ENCODE measurements at regions not wholly inside any gene's neighbourhood (a gene's known extent, or its start where the extent isn't known, plus 50 kb on each side); places are given as distances from the start of the nearest gene placed in this dataset.

DNA sequence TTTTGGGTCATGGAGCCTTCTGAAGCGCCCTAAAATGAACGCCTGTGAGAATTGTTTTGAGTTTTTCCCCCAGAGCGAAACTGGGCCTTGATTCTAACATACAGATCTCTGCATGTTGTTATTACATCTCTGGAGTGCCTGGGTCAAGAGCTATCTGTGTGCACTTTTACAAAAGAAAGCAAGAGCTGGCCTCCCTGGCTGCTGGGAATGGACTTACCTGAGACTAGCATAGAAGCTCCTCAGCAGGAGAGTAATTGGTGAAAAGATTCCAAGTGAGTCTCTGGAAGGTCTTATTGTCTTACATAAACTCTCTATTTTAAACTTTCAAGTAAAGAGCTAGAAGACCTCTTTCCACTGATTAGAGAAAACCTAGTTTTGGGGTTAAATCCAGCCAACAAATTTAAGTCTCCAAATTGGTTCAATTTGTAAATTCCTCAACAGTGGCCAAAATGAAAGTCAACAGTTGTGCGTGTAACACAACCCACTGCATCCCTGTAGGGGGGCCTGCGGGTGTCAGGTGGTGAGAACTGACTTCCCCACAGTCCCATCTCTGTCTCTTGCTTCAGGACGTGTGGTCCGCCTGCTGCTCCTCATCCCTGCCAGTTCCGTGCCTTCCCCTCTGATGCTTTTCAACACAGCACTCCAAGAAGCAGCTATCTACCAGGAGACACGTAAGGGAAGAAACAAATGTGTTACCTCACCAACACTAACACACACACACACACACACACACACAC is 206.1 kb downstream of the SH3BP4 start:
- ChIA-PET POLR2A (no interaction called here), CTCF (no interaction called here)
- Histone ChIP-seq H3K4me3 (ENCODE audit: control insufficient read depth in 1 of 7, extremely low read depth in 1 of 7, insufficient read depth in 4 of 7, low read depth in 2 of 7, low read length in 6 of 7) (no peak overlapping the region), H3K36me3 (ENCODE audit: control insufficient read depth in 4 of 4, insufficient read depth in 4 of 4, low read length in 3 of 4) (no peaks in the 10 kb centered on the region), H3K27me3 (replicated peaks in 2 of 5; ENCODE audit: control insufficient read depth in 4 of 5, insufficient read depth in 5 of 5, low read length in 4 of 5) (peaks cover 0 to 77% (median 15%) of the 10 kb centered on the region in 5 experiments), H3K27ac (ENCODE audit: insufficient read depth in 1 of 2, low read depth in 1 of 2, low read length in 2 of 2, poor library complexity in 1 of 2, severe bottlenecking in 2 of 2) (no peak overlapping the region), H3K9me3 (ENCODE audit: control extremely low read depth in 1 of 5, control insufficient read depth in 4 of 5, insufficient read depth in 2 of 5, low read depth in 1 of 5, low read length in 4 of 5) (peaks cover 0 to 10% (median 0%) of the 10 kb centered on the region in 5 experiments), H3K4me1 (ENCODE audit: control extremely low read depth in 1 of 4, control insufficient read depth in 4 of 4, insufficient read depth in 4 of 4, low read length in 3 of 4) (no peaks in the 10 kb centered on the region)
- WGBS (ENCODE audit: insufficient coverage) = 83% methylated on average over 9 of the region's 9 CpGs
- no peak for DNase-seq

DNA sequence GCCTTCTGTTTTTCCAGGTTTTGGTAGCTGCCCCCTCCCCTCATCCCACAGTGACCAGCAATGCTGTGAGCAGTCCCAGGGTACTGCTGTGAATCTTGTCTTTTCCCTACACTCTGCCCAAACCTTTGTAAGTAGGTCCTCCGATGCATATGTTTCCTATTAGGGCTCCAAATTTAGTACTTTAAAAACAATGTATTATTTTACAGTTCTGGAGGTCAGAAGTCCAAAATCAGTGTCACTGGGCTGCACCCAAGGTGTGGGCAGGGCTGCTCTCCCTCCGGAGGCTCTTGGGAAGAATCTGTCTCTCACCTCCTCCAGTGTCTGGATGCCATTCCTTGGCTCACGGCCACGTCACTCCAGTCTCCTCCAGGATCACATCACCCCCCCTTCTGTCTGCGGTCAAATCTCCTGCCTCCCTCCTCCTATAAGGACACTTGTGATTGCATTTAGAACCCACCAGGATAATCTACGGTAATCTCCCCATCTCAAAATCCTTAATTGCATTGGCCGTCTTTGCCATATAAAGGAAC is 208.5 kb downstream of the SH3BP4 start:
- Histone ChIP-seq H3K36me3 (ENCODE audit: control insufficient read depth in 4 of 4, insufficient read depth in 4 of 4, low read length in 3 of 4) (no peaks in the 10 kb centered on the region), H3K9me3 (ENCODE audit: control extremely low read depth in 1 of 5, control insufficient read depth in 4 of 5, insufficient read depth in 2 of 5, low read depth in 1 of 5, low read length in 4 of 5) (peaks cover 0 to 10% (median 0%) of the 10 kb centered on the region in 5 experiments), H3K27me3 (replicated peaks in 2 of 5; ENCODE audit: control insufficient read depth in 4 of 5, insufficient read depth in 5 of 5, low read length in 4 of 5) (peaks cover 0 to 84% (median 12%) of the 10 kb centered on the region in 5 experiments), H3K4me3 (ENCODE audit: control insufficient read depth in 1 of 7, extremely low read depth in 1 of 7, insufficient read depth in 4 of 7, low read depth in 2 of 7, low read length in 6 of 7) (no peak overlapping the region), H3K4me1 (ENCODE audit: control extremely low read depth in 1 of 4, control insufficient read depth in 4 of 4, insufficient read depth in 4 of 4, low read length in 3 of 4) (no peaks in the 10 kb centered on the region), H3K27ac (ENCODE audit: insufficient read depth in 1 of 2, low read depth in 1 of 2, low read length in 2 of 2, poor library complexity in 1 of 2, severe bottlenecking in 2 of 2) (no peak overlapping the region)
- no peak for DNase-seq
- ChIA-PET CTCF (no interaction called here), POLR2A (no interaction called here)
- 83% methylated on average over 5 of the region's 7 CpGs for WGBS (ENCODE audit: insufficient coverage)

DNA sequence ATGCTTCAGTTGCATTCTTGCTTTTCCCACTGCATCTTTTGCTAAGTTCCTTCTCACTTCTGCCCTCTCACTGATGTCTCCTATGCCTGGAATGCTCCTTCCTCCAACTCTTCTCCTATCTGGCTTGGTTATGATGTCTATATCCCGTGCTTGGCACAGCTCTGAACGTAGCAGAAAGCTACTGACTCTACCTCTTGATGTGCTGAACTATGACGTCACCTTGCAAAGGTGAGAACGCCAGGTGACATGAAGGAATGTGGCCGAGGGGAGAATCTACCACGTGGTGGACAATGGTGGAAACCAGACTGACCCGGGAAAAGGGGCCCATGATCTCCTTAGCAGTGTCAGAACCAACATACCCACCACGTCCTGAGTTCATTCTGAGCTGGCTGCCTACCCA is 209.7 kb downstream of the SH3BP4 start:
- no peaks in the 10 kb centered on the region for H3K36me3 ChIP-seq (ENCODE audit: control insufficient read depth in 4 of 4, insufficient read depth in 4 of 4, low read length in 3 of 4)
- peaks cover 0 to 10% (median 0%) of the 10 kb centered on the region in 5 experiments for H3K9me3 ChIP-seq (ENCODE audit: control extremely low read depth in 1 of 5, control insufficient read depth in 4 of 5, insufficient read depth in 2 of 5, low read depth in 1 of 5, low read length in 4 of 5)
- POLR2A ChIA-PET = no interaction called here
- CTCF ChIA-PET = no interaction called here
- DNase-seq = no peak
- 98% methylated on average over 4 of the region's 8 CpGs for WGBS (ENCODE audit: insufficient coverage)
- H3K4me1 ChIP-seq (ENCODE audit: control extremely low read depth in 1 of 4, control insufficient read depth in 4 of 4, insufficient read depth in 4 of 4, low read length in 3 of 4) = no peaks in the 10 kb centered on the region
- no peak overlapping the region for H3K4me3 ChIP-seq (ENCODE audit: control insufficient read depth in 1 of 7, extremely low read depth in 1 of 7, insufficient read depth in 4 of 7, low read depth in 2 of 7, low read length in 6 of 7)
- no peak overlapping the region for H3K27ac ChIP-seq (ENCODE audit: insufficient read depth in 1 of 2, low read depth in 1 of 2, low read length in 2 of 2, poor library complexity in 1 of 2, severe bottlenecking in 2 of 2)
- peaks cover 0 to 73% (median 12%) of the 10 kb centered on the region in 5 experiments for H3K27me3 ChIP-seq (replicated peaks in 2 of 5; ENCODE audit: control insufficient read depth in 4 of 5, insufficient read depth in 5 of 5, low read length in 4 of 5)

DNA sequence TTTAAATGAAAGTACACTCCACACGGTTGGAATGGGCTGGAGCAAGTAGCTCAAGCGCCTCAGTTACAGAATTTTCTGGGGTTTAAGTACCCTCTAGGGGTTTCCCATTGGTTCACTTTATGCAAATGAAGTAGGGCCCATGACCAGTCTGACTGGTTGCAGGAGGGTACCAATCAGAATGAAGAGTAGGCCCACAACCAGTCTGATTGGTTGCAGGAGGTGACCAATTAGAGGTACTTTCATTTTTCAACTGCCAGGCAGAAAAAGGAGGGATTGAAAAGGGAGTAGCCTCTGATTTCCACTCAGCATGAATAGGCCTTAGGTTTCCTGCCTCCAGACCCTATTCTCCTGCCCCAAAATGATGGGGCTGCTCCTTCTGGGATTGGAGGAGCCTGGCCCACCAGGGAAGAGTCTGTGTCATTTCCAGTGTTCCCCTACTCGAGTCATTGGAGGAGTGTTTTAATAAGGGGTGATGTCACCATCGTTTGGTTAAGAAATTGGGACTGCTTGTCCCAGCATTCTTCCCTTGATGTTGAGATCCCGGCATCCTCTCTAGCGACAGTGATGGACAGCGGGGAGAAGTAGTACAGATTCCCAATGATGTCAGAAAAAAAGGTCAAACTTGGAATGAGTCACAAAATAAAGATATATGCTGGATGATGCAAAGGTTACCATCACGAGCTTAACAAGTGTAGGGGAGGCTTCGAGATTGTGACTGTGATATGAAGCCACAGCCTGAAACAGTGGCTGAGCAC is 210.4 kb downstream of the SH3BP4 start:
- Histone ChIP-seq H3K27me3 (replicated peaks in 2 of 5; ENCODE audit: control insufficient read depth in 4 of 5, insufficient read depth in 5 of 5, low read length in 4 of 5) (peaks cover 0 to 68% (median 12%) of the 10 kb centered on the region in 5 experiments), H3K4me1 (ENCODE audit: control extremely low read depth in 1 of 4, control insufficient read depth in 4 of 4, insufficient read depth in 4 of 4, low read length in 3 of 4) (no peaks in the 10 kb centered on the region), H3K9me3 (ENCODE audit: control extremely low read depth in 1 of 5, control insufficient read depth in 4 of 5, insufficient read depth in 2 of 5, low read depth in 1 of 5, low read length in 4 of 5) (peaks cover 0 to 10% (median 0%) of the 10 kb centered on the region in 5 experiments), H3K4me3 (ENCODE audit: control insufficient read depth in 1 of 7, extremely low read depth in 1 of 7, insufficient read depth in 4 of 7, low read depth in 2 of 7, low read length in 6 of 7) (no peak overlapping the region), H3K27ac (ENCODE audit: insufficient read depth in 1 of 2, low read depth in 1 of 2, low read length in 2 of 2, poor library complexity in 1 of 2, severe bottlenecking in 2 of 2) (no peak overlapping the region), H3K36me3 (ENCODE audit: control insufficient read depth in 4 of 4, insufficient read depth in 4 of 4, low read length in 3 of 4) (no peaks in the 10 kb centered on the region)
- no peak for DNase-seq
- POLR2A ChIA-PET = interaction anchor here (0.7 kb wide), 1 partner anchor 1634 kb away, joined by 4 read pairs; no protein-coding TSS in a partner anchor
- WGBS (ENCODE audit: insufficient coverage) = 84% methylated on average over 9 of the region's 9 CpGs
- CTCF ChIA-PET = no interaction called here

DNA sequence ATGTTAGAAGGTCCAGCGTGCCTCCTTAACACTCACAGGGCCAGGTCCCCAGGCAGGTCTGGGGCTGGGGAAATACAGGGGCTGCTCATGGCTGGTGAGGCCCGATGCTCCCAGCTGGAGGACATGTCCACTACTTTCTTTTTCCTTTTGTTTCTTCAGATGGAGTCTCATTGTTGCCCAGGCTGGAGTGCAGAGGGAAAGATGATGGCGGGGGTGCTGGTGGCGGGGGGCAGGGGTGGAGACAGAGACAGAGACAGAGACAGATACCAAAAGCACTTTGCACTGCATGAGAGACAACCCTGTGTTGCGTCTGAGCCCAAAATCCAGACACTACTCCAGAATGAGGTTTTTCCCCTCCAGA is 211.0 kb downstream of the SH3BP4 start:
- H3K4me3 ChIP-seq (ENCODE audit: control insufficient read depth in 1 of 7, extremely low read depth in 1 of 7, insufficient read depth in 4 of 7, low read depth in 2 of 7, low read length in 6 of 7) = no peak overlapping the region
- peaks cover 0 to 10% (median 0%) of the 10 kb centered on the region in 5 experiments for H3K9me3 ChIP-seq (ENCODE audit: control extremely low read depth in 1 of 5, control insufficient read depth in 4 of 5, insufficient read depth in 2 of 5, low read depth in 1 of 5, low read length in 4 of 5)
- CTCF ChIA-PET = no interaction called here
- DNase-seq = no peak
- POLR2A ChIA-PET = interaction anchor here (0.7 kb wide), 1 partner anchor 1634 kb away, joined by 4 read pairs; no protein-coding TSS in a partner anchor
- WGBS (ENCODE audit: insufficient coverage) = 100% methylated on average over 2 of the region's 5 CpGs
- H3K27ac ChIP-seq (ENCODE audit: insufficient read depth in 1 of 2, low read depth in 1 of 2, low read length in 2 of 2, poor library complexity in 1 of 2, severe bottlenecking in 2 of 2) = no peak overlapping the region
- H3K4me1 ChIP-seq (ENCODE audit: control extremely low read depth in 1 of 4, control insufficient read depth in 4 of 4, insufficient read depth in 4 of 4, low read length in 3 of 4) = no peaks in the 10 kb centered on the region
- no peaks in the 10 kb centered on the region for H3K36me3 ChIP-seq (ENCODE audit: control insufficient read depth in 4 of 4, insufficient read depth in 4 of 4, low read length in 3 of 4)
- H3K27me3 ChIP-seq (replicated peaks in 2 of 5; ENCODE audit: control insufficient read depth in 4 of 5, insufficient read depth in 5 of 5, low read length in 4 of 5) = peaks cover 0 to 68% (median 12%) of the 10 kb centered on the region in 5 experiments

DNA sequence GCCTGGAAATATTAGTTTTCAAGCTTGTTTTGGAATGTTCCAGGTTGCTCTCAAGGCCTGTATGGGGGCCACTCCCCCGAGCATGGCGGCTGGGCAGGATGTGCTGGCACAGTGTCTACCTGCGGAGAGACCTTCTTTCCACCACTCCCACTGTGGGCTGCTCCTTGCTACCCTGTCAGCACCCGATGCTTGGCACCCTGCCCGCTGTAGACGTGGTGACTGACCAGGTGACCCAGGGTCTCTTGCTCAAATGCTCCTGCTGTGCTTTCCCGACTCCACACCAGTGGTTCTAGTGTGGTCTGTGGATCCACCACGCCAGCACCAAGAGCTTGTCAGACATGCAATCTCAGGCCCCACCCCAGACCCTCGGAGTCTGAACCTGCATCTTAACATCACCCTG is 213.3 kb downstream of the SH3BP4 start:
- no peak for DNase-seq

DNA sequence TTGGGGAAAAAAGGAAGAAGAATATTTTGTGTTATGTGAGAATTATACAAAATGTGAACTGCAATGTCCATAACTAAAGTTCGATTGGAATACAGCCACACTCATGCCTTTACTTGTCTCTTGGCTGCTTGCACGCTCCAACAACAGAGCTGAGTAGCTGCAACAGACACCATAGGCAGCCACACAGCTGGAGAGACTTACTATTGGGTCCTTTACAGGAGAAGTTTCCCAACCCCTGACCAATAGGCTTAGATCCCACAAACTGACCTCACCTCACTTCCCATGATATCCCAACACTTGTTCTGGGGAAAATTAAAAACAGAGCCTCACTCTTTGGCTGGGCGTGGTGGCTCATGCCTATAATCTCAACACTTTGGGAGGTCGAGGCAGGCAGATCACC is 213.8 kb downstream of the SH3BP4 start:
- Histone ChIP-seq H3K9me3 (ENCODE audit: control extremely low read depth in 1 of 5, control insufficient read depth in 4 of 5, insufficient read depth in 2 of 5, low read depth in 1 of 5, low read length in 4 of 5) (no peaks in the 10 kb centered on the region), H3K36me3 (ENCODE audit: control insufficient read depth in 4 of 4, insufficient read depth in 4 of 4, low read length in 3 of 4) (no peaks in the 10 kb centered on the region), H3K4me1 (ENCODE audit: control extremely low read depth in 1 of 4, control insufficient read depth in 4 of 4, insufficient read depth in 4 of 4, low read length in 3 of 4) (no peaks in the 10 kb centered on the region), H3K27me3 (replicated peaks in 2 of 5; ENCODE audit: control insufficient read depth in 4 of 5, insufficient read depth in 5 of 5, low read length in 4 of 5) (peaks cover 0 to 66% (median 7%) of the 10 kb centered on the region in 5 experiments), H3K27ac (ENCODE audit: insufficient read depth in 1 of 2, low read depth in 1 of 2, low read length in 2 of 2, poor library complexity in 1 of 2, severe bottlenecking in 2 of 2) (no peak overlapping the region), H3K4me3 (ENCODE audit: control insufficient read depth in 1 of 7, extremely low read depth in 1 of 7, insufficient read depth in 4 of 7, low read depth in 2 of 7, low read length in 6 of 7) (no peak overlapping the region)
- POLR2A ChIA-PET = no interaction called here
- 79% methylated on average over 2 of the region's 4 CpGs for WGBS (ENCODE audit: insufficient coverage)
- CTCF ChIA-PET = no interaction called here
- no peak for DNase-seq

More for the DNA sequence above, 213.3 kb downstream of the SH3BP4 start:
- H3K4me3 ChIP-seq (ENCODE audit: control insufficient read depth in 1 of 7, extremely low read depth in 1 of 7, insufficient read depth in 4 of 7, low read depth in 2 of 7, low read length in 6 of 7) = no peak overlapping the region
- no peaks in the 10 kb centered on the region for H3K4me1 ChIP-seq (ENCODE audit: control extremely low read depth in 1 of 4, control insufficient read depth in 4 of 4, insufficient read depth in 4 of 4, low read length in 3 of 4)
- 90% methylated on average over 7 of the region's 9 CpGs for WGBS (ENCODE audit: insufficient coverage)
- no peak overlapping the region for H3K27ac ChIP-seq (ENCODE audit: insufficient read depth in 1 of 2, low read depth in 1 of 2, low read length in 2 of 2, poor library complexity in 1 of 2, severe bottlenecking in 2 of 2)
- no peaks in the 10 kb centered on the region for H3K9me3 ChIP-seq (ENCODE audit: control extremely low read depth in 1 of 5, control insufficient read depth in 4 of 5, insufficient read depth in 2 of 5, low read depth in 1 of 5, low read length in 4 of 5)
- CTCF ChIA-PET = no interaction called here
- H3K27me3 ChIP-seq (replicated peaks in 2 of 5; ENCODE audit: control insufficient read depth in 4 of 5, insufficient read depth in 5 of 5, low read length in 4 of 5) = peaks cover 0 to 68% (median 7%) of the 10 kb centered on the region in 5 experiments
- no peaks in the 10 kb centered on the region for H3K36me3 ChIP-seq (ENCODE audit: control insufficient read depth in 4 of 4, insufficient read depth in 4 of 4, low read length in 3 of 4)
- POLR2A ChIA-PET = no interaction called here

Measured in common myeloid progenitor, CD34-positive (primary cell).